ENCODE measurements at regions not wholly inside any gene's neighbourhood (a gene's known extent, or its start where the extent isn't known, plus 50 kb on each side); places are given as distances from the start of the nearest gene placed in this dataset.

DNA sequence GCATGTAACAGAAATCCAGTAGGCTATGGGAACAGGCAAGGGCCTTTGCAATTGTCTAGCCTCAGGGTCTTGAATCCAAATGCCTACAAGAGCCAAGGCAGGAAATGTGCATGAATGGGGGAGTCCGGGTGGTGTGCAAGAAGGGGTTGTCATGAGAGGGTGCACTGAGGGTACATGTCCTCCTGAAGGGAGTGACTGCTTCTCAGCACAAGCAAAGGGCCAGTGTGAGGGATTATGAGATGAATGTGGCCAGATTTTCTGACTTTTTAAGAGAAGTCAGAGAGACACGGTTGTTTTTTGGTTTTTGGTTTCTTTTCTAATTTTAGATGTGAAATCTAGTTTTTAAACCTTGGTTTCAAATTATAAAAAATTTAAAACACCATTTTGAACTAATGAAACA, 76.5 kb upstream of the LSM6 start:
- intact Hi-C loops (cut with DNase I; ENCODE audit: low total_unique reads): no loop called here
- DNase-seq: no peak
- Histone ChIP-seq H3K27ac (no peak overlapping the region), H3K9me3 (no peaks in the 10 kb centered on the region), H3K4me1 (no peaks in the 10 kb centered on the region), H3K36me3 (ENCODE audit: low read depth, missing control alignments) (no peaks in the 10 kb centered on the region), H3K4me3 (no peak overlapping the region), H3K27me3 (no peaks in the 10 kb centered on the region)
- 87 to 91% methylated on average over 2 of the region's 2 CpGs for WGBS, 2 donors
- TF ChIP-seq, protein P1, sequence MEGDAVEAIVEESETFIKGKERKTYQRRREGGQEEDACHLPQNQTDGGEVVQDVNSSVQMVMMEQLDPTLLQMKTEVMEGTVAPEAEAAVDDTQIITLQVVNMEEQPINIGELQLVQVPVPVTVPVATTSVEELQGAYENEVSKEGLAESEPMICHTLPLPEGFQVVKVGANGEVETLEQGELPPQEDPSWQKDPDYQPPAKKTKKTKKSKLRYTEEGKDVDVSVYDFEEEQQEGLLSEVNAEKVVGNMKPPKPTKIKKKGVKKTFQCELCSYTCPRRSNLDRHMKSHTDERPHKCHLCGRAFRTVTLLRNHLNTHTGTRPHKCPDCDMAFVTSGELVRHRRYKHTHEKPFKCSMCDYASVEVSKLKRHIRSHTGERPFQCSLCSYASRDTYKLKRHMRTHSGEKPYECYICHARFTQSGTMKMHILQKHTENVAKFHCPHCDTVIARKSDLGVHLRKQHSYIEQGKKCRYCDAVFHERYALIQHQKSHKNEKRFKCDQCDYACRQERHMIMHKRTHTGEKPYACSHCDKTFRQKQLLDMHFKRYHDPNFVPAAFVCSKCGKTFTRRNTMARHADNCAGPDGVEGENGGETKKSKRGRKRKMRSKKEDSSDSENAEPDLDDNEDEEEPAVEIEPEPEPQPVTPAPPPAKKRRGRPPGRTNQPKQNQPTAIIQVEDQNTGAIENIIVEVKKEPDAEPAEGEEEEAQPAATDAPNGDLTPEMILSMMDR (IDR thresholded peaks at IDR 0.05): no peak
- TF ChIP-seq POLR2A (IDR thresholded peaks at IDR 0.05): no peak

DNA sequence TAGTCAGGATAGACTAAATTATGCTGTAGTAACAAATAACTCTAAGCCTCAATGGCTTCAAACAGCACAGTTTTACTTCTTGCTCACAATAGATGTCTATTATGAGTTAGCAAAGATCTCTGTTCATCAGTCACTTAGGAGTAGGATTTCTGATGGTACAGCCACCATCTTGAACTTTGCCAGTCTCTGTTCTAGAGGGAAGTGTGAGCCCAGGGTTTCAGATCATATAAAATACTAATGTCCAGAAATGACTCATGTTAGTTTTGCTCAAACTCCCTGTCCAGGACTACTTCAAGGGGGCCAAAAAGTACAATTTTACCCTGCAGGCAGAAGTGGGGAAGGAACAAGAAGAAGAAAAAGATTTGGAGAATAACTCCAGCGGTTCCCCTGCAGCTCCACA, 77.1 kb upstream of the LSM6 start:
- no peaks in the 10 kb centered on the region for H3K27me3 ChIP-seq
- intact Hi-C loops (cut with DNase I; ENCODE audit: low total_unique reads): no loop called here
- WGBS, 2 donors: 86 to 94% methylated on average over 1 of the region's 1 CpG

DNA sequence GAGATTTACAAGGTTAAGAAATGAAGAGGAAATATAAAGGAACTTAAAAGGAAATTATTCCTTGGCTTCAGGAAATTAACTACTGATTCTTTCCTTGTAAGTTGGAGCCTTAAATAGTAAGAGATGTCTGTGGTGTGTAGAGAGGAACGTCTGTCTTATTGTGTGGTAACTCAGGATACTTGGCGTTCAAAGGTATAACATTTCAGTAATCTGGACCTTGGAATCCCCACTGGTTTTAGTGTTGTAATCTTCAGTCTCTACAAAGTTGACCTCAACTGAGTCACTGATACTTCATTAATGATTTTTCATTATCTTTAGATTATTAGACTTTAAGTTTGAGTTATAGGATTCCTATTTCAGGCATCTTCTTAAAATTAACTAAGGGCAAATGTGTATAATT, 79.1 kb upstream of the LSM6 start:
- 81 to 85% methylated on average over 2 of the region's 2 CpGs for WGBS, 2 donors
- Histone ChIP-seq H3K4me1 (no peaks in the 10 kb centered on the region), H3K36me3 (ENCODE audit: low read depth, missing control alignments) (no peaks in the 10 kb centered on the region), H3K27me3 (no peaks in the 10 kb centered on the region), H3K9me3 (no peaks in the 10 kb centered on the region), H3K27ac (no peak overlapping the region), H3K4me3 (no peak overlapping the region)
- intact Hi-C loops (cut with DNase I; ENCODE audit: low total_unique reads): no loop called here
- TF ChIP-seq POLR2A (IDR thresholded peaks at IDR 0.05): no peak
- TF ChIP-seq, protein P1 (IDR thresholded peaks at IDR 0.05): no peak
- no peak for DNase-seq

More for the DNA sequence above, 77.1 kb upstream of the LSM6 start:
- Histone ChIP-seq H3K27ac (no peak overlapping the region), H3K36me3 (ENCODE audit: low read depth, missing control alignments) (no peaks in the 10 kb centered on the region), H3K4me1 (no peaks in the 10 kb centered on the region), H3K9me3 (no peaks in the 10 kb centered on the region), H3K4me3 (no peak overlapping the region)
- no peak for DNase-seq
- TF ChIP-seq, protein P1 (IDR thresholded peaks at IDR 0.05): no peak
- TF ChIP-seq POLR2A (IDR thresholded peaks at IDR 0.05): no peak

DNA sequence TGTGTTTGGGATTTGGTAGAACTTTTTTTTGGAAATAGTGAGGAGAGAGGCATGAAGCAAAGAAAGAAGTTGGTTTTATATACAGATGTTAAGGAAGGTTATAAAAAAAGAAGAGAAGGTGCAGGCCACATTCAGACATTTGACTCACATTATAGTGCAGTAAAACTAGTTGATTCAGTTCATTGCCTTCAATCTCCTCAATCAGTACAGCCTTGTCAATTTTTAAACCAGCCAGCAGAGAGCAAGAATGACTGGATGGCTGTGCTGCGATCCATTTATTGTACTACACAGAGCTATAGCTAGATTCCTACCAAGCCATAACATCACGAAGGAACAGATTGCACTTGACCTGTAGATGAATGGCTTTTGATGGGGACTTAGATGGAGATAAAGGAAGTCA, 79.7 kb upstream of the LSM6 start:
- intact Hi-C loops (cut with DNase I; ENCODE audit: low total_unique reads): no loop called here
- WGBS, 2 donors: 85 to 90% methylated on average over 2 of the region's 2 CpGs
- Histone ChIP-seq H3K9me3 (no peaks in the 10 kb centered on the region), H3K27me3 (no peaks in the 10 kb centered on the region), H3K27ac (no peak overlapping the region), H3K36me3 (ENCODE audit: low read depth, missing control alignments) (no peaks in the 10 kb centered on the region), H3K4me3 (no peak overlapping the region), H3K4me1 (no peaks in the 10 kb centered on the region)
- TF ChIP-seq, protein P1 (IDR thresholded peaks at IDR 0.05): no peak
- TF ChIP-seq POLR2A (IDR thresholded peaks at IDR 0.05): no peak
- DNase-seq: no peak

DNA sequence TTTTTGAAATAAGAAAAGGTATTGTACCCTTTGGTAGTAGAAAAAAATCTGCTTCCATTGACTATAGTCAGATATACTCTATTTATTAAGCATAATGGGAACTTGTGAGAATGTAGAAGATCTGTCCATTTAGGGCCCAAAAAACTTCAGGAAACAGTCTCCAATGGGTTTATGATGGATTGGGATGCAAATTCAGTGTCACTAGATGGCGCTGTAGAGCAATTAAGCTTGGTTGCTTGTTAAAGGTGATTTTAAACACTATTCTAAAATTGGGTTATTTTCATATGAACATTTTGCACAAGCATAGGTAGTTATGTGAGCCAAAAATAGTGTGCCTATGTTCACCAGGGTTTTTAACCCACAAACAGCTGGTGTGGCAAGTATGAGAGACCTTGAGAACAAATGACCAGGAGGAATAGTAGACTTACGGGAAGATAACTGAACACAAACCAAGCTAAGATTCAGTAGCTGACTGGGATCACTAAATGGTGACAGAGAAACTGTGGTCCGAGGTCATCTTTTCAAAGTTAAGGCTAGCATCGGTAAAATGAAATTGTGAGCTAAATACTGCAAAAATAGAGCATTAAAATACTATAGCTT, 80.3 kb upstream of the LSM6 start:
- H3K4me1 ChIP-seq: no peaks in the 10 kb centered on the region
- intact Hi-C loops (cut with DNase I; ENCODE audit: low total_unique reads): no loop called here
- no peaks in the 10 kb centered on the region for H3K9me3 ChIP-seq
- WGBS, 2 donors: 63 to 70% methylated on average over 4 of the region's 4 CpGs
- DNase-seq: peak; percentile 67
- TF ChIP-seq, protein P1 (IDR thresholded peaks at IDR 0.05): peak; percentile 29 to 75 (median 32)
- no peak for TF ChIP-seq POLR2A (IDR thresholded peaks at IDR 0.05)
- H3K4me3 ChIP-seq: no peak overlapping the region
- H3K27ac ChIP-seq: no peak overlapping the region
- no peaks in the 10 kb centered on the region for H3K36me3 ChIP-seq (ENCODE audit: low read depth, missing control alignments)
- H3K27me3 ChIP-seq: no peaks in the 10 kb centered on the region
